CD4-positive, alpha-beta T cell treated with Interleukin-15 for 1 hour (primary cell): ENCODE measurements at regions not wholly inside any gene's neighbourhood (a gene's known extent, or its start where the extent isn't known, plus 50 kb on each side); places are given as distances from the start of the nearest gene placed in this dataset.
"Not testable (repeated sequence)": the region's sequence is repeated elsewhere in the genome, so short reads cannot be mapped to it uniquely, and the experiment has no call there.

ENCODE experiments used
- DNase-seq: peaks from one replicate; pipeline ENCODE4 v3.0.0-alpha.2; 2020

DNA sequence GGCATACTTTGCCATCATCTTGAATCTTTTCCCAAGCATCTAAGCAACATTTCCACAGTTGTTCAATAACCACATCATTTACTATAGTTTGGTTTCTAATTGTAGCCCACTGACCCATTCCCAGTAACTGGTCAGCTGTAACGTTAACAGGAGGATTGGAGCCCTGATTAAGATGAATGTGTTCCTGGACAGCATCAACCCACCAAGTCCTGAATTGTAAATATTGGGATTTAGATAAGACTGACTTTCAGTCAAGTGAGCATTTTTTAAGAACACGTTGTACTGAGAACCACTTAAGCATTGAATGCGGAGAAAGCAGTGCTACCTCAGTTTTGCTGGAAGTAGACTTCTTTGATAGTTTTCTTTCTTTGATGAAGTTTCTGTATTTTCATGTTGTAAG lies 53.3 kb upstream of the ARL4D start:
- not testable (repeated sequence) for DNase-seq

DNA sequence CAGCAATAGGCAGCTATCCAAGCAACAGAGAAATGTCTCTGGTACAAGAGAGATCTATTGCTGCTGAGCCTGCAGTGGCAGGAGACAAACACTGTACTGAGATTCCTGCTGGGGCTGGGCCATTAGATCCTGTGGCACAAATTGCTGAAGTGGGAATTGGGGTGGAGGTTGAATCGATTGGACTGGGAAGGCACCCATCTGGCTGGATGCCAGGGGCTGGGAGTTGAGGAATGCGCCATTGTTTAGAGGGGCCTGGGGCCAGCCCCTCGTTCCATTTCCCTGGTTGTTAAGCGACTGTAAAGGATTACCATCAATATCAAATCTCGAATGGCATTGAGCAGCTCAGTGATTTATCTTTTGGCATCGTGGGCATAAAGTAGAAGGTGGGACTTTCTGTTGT lies 54.1 kb upstream of the ARL4D start:
- DNase-seq: no peak

DNA sequence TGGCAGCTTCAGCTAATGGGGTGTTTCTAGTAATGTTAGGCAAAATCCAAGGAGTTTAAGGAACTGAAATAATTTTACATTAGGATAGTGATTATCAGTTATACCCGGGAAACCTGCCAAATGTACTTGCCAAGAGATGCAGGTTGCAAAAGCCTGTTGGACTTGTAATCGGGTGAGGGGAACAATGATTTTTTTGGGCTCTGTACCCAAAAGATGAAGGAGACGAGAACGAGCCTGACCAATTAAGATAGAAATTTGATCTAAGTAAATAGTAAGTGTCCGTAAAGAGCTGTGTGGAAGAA lies 56.3 kb upstream of the ARL4D start:
- DNase-seq: no peak

DNA sequence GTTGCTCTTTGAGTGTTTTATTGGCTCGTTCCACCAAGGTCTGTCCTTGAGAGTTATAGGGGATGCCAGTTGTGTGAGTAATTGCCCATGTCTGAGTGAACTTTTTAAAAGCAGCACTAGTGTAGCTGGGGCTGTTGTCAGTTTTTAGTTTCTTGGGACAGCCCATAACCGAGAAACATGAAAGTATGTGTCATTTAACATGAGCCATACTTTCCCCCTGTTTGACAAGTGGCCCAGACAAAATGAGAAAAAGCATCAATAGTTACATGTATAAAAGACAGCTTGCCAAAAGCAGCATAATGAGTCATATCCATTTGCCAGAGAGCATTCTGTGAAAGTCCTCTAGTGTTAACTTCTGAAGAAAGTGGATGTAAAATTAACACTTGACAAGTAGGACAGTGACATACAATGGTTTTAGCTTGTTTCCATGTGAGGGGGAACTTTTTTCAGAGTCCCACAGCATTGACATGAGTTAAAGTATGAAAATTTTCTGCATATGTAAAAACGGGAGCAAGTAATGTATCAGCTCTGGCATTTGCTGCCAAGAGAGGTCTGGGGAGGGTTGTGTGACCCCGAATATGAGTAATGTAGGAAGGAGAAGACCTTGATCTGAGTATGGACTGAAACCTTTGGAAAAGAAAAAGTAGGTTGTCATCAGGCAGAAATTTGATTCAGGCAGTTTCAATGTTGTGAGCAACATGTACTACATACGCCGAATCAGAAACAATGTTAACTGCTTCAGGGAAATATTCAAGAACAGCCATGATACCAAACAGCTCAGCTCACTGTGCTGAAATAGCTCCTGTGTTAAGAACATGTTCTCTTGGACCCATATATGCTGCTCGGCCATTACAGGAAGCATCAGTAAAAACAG lies 56.8 kb upstream of the ARL4D start:
- DNase-seq: no peak

DNA sequence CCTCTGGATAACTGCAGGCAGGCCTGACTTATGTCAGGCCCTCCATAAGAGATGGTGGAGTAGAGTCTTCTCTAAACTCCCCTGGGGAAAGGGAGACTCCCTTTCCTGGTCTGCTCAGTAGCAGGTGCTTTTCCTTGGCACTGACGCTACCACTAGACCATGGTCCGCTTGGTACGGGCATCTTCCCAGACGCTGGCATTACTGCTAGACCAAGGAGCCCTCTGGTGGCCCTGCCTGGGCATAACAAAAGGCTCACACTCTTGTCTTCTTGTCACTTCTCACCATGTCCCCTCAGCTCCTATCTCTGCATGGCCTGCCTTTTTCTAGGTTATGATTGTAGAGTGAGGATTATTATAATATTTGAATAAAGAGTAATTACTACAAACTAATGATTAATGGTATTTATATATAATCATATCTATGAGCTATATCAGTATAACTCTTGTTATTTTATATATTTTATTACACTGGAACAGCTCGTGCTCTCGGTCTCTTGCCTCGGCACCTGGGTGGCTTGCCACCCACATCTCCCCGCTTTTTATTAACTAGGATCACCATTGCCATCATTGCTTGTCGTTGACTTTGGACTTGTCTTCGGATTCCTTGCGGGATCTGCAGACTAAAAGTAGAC lies 59.8 kb upstream of the ARL4D start:
- peak; percentile 65 for DNase-seq

DNA sequence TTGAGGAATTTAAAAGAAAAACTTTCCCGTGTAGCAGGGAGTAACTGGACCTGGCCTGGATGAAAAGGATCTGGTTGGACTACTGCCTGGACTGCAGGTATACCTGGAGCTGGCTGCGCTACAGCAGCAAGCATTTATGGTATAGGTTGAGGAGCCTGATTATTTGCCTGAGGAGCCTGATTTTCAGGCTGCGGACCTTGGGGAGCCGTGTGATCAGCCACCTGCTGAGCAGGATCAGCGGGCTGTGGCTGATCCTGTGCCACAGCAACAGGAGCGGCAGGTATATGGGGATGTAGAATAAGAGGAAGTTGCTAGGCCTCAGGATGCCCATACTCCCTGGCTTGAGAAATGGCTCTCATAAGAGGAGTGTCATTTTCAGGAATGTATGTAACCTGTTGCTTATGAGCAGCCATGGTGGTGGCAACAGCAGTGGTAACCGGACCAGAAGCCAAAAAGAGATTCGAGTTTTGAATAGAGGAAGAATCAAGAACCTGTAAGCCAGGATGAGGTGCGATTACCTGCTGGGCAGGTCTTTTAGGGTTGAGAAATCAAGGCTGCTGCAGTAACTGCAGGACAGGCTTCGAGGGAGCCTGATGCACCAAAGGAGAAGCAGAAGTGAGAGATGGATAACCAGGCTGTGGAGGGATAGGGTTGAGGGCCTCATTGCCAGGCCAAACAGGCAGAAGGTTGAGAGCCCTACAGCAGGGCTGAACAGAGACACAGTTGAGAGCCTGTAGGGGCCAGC lies 60.9 kb upstream of the ARL4D start:
- no peak for DNase-seq

DNA sequence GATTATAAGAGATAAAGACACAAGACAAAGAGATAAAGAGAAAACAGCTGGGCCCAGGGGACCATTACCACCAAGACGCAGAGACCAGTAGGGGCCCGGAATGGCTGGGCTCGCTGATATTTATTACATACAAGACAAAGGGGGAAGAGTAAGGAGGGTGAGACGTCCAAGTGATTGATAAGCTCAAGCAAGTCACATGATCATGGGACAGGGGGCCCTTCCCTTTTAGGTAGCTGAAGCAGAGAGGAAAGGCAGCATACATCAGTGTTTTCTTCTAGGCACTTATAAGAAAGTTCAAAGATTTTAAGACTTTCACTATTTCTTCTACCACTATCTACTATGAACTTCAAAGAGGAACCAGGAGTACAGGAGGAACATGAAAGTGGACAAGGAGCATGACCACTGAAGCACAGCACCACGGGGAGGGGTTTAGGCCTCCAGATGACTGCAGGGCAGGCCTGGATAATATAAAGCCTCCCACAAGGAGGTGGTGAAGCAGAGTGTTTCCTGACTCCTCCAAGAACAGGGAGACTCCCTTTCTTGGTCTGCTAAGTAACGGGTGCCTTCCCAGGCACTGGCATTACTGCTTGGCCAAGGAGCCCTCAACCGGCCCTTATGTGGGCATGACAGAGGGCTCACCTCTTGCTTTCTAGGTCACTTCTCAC lies 63.9 kb upstream of the ARL4D start:
- no peak for DNase-seq

DNA sequence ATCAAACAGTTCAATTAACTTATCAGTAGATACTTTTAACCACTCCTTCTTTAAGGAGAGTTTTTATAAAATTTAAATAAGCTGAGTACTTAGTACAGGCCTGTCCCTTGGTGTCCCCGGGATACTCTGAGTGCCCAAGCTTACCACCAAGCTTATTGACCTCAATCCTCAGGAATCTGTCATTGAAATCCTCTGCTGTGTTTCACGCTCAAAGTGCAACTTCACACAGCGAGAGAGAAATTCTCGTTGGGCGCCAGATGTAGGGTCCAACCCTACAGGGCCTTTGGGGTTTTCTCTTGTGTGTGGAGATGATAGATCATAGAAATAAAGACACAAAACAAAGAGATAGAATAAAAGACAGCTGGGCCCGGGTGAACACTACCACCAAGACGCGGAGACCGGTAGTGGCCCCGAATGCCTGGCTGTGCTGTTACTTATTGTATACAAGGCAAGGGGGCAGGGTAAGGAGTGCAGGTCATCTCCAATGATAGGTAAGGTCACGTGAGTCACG lies 65.3 kb upstream of the ARL4D start:
- DNase-seq: no peak

DNA sequence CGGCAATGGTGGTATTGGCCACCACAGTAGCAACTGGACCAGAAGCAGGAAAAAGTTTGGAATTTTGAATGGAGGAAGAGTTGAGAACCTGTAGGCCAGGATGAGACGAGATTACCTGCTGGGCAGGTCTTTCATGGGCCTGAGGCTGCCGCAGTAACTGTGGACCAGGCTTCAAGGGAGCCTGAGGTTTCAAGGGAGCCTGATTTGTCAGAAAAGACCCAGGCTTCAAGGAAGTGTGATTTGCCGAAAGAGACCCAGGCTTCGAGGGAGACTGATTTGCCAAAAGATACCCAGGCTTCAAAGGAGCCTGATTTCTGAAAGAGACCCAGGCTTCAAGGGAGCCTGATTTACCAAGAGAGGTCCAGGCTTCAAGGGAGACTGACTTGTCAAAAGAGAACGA lies 66.6 kb upstream of the ARL4D start:
- DNase-seq: no peak

DNA sequence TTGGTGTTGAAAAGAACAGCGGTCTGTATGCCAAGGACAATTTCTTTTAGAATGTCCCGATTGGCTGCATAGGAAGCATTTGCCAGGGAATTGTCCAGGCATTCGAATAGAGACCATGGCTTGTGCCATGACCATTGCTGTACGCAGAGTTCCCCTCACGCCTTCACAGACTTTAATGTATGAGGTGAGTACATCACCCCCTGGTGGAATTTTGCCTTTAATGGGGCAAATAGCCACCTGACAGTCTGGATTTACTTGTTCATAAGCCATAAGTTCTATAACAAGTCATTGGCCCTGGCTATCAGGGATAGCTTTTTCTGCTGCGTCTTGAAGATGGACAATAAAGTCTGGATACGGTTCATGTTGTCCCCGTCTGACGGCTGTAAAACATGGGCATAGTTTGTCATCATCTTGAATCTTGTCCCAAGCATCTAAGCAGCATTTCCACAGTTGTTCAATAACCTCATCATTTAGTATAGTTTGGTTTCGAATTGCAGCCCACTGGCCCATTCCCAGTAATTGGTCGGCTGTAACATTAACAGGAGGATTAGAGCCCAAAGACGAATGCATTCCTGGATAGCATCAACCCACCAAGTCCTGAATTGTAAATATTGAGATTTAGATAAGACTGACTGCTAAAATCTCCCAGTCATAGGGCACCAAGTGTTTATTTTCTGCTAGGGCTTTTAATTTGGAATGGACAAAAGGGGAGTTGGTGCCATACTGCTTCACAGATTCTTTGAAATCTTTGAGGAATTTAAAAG lies 67.7 kb upstream of the ARL4D start:
- no peak for DNase-seq

DNA sequence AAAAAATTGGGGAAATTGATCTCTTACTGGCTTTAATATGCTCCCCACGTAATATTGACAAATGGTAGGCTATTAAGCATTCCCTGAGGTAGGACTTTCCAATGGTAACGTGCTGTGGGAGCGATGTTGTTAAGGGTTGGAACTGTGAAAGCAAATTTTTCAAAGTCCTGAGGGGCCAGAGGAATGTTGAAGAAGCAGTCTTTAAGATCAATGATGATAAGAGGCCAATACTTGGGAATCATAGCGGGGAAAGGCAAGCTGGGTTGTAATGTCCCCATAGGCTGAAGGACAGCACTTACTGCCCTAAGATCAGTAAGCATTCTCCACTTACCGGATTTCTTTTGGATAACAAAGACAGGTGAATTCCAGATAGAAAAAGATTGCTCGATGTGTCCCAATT lies 69.6 kb upstream of the ARL4D start:
- no peak for DNase-seq

DNA sequence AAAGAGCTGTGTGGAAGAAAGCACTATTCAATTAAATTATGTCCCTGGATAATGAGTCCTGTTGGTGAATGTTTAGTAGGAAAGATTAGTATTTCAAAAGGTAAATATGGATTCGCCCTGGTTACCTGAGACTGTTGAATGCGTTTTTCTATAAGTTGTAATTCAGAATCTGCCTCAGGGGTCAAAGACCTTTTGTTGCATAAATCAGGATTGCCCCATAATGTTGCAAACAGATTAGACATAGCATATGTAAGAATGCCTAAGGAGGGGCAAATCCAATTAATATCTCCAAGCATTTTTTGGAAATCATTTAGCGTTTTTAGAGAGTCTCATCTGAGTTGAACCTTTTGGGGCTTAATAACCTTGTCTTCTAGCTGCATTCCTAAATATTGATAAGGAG lies 70.1 kb upstream of the ARL4D start:
- DNase-seq: no peak

DNA sequence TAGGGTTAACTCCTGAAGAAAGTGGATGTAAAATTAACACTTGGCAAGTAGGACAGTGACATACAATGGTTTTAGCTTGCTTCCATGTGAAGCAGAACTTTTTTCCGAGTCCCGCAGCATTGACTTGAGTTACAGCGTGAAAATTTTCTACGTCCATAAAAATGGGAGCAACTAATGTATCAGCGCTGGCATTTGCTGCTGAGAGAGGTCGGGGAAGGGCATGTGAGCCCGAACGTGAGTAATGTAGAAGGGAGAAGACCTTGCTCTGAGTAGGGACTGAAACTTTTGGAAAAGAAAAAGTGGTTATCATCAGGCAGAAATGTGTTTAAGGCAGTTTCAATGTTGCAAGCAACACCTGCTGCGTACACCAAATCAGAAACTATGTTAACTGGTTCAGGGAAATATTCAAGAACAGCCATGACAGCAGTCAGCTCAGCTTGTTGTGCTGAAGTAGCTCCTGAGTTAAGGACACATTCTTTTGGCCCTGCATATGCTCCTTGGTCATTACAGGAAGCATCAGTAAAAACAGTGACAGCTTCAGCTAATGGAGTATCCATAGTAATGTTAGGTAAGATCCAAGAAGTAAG lies 70.9 kb upstream of the ARL4D start:
- no peak for DNase-seq

DNA sequence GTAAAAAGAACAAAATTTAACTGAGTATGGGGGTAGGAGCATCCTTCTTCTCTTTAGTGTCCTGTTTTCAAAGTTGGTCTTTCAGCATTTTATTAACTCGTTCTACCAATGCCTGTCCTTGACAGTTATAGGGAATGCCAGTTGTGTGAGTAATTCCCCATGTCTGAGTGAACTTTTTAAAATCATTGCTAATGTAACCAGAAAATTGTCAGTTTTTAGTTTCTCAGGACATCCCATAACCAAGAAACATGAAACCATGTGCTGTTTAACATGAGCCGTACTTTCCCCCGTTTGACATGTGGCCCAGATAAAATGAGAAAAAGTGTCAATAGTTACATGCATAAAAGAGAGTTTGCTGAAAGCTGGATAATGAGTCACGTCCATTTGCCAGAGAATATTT lies 71.4 kb upstream of the ARL4D start:
- no peak for DNase-seq

DNA sequence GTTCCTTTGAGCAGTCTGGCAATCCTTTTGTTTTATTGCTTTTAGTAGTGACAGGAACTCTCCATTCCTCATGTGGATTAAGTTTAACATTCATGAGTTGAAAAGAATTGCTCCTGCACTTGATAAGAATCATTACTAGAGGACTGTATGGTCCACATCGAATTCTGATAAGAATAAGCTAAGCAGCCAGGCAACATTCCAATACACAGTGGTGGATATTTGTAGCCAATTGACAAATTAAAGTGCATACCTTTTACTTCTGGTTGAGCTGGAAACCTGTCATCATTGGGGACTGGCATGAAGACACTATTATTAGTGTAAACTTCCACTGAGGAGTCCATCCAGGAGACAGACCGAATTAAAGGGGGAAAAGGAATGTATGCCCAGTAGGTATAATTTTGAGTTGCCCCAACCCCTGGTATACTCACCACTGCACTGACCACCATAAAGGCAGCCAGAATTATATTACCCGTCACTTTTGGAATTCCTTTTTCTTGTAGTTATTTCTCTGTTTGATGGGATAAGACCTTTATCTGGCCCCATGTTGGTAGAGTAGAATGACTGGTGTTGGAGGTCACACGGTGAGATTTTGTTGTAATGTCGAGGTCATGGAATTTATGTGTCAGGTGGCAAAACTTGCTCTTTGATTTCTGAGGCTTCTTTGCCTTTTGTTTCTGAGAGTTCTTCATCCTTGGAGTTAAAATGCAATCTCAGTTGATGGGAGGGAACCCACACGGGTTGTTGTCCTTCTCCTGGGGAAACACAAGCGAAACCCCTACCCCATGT lies 72.1 kb upstream of the ARL4D start:
- DNase-seq: no peak

DNA sequence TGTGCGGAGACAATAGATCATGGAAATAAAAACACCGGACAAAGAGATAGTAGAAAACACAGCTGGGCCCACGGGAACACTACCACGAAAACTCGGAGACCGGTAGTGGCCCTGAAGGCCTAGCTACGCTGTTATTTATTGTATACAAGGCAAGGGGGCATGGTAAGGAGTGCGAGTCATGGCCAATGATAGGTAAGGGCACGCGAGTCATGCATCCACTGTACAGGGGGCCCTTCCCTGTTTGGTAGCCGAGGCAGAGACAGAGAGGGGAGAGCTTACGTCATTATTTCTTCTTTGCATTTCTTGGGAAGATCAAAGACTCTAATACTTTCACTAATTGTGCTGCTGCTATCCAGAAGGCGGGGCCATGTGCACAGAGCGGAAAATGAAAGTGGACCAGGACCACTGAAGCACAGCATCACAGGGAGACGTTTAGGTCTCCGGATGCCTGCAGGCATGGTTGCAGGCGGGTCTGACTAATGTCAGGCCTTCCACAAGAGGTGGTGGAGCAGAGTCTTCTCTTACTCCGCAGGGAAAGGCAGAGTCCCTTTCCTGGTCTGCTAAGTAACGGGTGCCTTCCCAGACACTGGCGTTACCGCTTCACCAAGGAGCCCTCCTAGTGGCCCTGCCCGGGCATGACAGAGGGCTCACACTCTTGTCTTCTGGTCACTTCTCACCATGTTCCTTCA lies 74.4 kb upstream of the ARL4D start:
- DNase-seq: no peak

DNA sequence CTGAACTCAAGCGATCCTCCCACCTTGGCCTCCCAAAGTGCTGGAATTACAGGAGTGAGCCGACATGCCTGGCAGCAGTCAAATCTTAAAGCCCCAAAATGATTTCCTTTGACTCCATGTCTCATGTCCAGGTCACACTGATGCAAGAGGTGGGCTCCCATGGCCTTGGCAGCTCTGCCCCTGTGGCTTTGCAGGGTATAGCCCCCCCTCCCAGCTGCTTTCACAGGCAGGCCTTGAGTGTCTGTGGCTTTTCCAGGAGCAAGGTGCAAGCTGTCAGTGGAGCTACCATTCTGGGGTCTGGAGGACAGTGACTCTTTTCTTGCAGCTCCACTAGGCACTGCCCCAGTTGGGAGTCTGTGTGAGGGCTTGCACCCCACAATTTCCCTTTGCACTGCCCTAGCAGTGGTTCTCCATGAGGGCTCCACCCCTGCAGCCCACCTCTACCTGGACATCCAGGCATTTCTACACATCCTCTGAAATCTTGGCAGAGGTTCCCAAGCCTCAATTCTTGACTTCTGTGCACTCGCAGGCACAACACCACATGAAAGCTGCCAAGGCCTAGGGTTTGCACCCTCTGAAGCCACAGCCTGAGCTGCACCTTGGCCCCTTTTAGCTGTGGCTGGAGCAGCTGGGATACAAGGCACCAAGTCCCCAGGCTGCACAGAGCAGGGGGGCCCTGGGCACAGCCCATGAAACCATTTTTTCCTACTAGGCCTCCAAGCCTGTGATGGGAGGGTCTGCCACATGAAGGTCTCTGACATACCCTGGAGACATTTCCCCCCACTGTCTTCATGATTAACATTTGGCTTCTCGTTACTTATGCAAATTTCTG lies 79.3 kb upstream of the ARL4D start:
- DNase-seq: no peak

DNA sequence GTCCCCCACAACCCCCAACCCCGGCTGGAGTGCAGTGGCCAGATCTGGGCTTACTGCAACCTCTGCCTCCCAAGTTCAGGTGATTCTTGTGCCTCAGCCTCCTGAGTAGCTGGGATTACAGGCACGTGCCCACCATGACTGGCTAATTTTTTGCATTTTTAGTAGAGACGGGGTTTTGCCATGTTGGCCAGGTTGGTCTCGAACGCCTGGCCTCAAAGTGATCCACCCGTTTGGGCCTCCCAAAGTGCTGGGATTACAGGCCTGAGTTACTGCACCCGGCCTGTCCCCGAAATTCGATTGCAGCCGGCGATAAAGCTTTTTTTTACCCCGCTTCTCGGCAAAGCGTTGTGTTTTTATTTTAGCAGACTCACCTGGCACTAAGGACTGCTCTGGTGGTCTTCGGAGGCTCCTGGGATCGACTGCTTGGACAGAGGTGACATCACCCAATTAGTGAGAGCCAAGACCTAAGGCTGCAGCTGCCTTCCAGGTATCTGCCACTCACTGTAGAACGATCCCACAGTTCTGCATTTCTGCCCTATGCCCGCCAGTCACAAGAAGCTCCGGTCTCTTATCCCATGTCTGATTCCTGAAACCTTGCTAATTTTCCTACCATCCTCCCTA lies 82.2 kb upstream of the ARL4D start:
- peak; percentile 32 for DNase-seq

DNA sequence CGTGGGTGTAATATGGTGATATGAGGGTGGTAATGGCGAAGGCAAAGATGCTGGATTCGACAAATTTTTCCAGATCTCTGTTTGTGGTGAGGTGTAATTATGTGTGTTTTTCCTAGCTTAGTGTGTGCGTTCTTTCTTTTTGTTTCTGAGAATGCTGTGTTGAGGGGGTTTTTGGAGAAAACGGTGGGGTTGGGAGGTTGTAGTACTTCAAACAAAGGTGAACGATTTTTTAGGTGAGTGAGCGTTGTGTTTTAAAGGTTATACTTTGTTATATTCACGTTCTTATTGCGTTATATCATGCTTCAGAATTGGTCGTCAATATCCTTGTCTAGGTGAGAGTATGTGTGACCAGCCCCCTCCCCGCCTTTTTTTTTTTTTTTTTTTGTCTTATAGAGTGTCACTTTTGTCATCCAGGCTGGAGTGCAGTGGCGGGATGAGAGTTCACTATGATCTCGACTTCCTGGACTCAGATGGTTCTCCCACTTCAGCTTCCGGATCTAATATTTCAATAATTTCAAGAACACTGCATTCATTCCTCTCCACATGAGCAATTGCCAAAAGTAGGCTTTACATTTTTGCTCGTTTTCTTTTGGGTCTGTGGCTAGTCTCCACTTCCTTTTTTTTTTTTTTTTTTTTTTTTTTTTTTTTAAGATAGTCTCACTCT lies 82.2 kb upstream of the RNU2-1 start:
- no peak for DNase-seq
